IPS DF 19.7 (cell line): ENCODE measurements at regions not wholly inside any gene's neighbourhood (a gene's known extent, or its start where the extent isn't known, plus 50 kb on each side); places are given as distances from the start of the nearest gene placed in this dataset.

Experiments
- DNase-seq: peaks from one replicate; pipeline ENCODE4 v3.0.0-alpha.2; 2013; ENCODE audit warnings: low read depth, low spot score

DNA sequence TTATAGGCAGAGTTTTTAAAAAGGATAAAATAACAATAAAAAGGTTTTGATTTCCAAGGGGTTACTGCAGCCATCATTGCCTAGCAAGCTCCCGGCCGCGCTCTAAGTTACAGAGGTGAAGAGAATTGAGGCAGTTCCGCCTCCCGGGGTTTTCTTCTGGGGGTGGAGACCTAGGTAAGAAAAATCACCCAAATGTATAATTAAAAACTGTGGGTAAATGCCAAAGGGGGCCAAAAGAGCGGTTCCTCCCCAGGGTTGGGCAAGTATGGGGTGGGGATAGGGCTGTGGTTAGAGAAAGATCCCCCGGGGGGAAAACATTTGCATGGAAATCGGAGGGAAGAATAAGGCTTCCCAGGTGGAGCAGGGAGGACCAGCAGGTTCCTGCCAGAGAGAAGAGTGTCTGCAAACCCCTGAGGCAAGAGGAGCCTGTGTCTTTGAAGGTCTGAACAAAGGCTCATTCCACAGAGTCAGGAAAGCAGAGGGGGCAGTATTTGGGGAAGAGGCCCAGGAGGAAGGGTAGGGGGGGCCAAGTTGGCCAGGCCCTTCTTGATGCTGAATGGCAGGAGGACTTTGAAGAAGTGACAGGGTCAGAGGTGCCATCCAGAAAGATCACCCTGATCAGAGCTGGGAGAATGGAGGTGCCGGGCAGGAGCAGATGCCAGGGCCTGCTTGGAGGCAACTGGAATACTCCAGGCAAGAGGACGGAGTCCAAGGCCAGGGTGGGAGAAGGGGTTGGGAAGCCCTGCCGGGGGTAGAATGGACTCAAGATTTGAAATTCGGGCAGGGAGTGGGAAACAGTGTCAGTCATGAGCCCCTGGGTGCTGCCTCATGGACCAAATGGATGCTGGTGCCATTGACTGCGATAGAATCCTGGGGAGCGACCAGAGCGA, 152.9 kb upstream of the RGMA start:
- DNase-seq = peak; percentile 85

GRCh38 chr15:93239993-93240392, 151.0 kb upstream of the RGMA start:
- no peak for DNase-seq

GRCh38 chr15:93239591-93239990, 150.6 kb upstream of the RGMA start:
- no peak for DNase-seq

GRCh38 chr15:93238641-93239040, 149.6 kb upstream of the RGMA start:
- DNase-seq = no peak

GRCh38 chr15:93235926-93236780, 147.1 kb upstream of the RGMA start:
- DNase-seq = no peak

GRCh38 chr15:93235269-93235668, 146.3 kb upstream of the RGMA start:
- no peak for DNase-seq

- DNase-seq = no peak
Observed at GRCh38 chr15:93233710-93234109, 144.7 kb upstream of the RGMA start.

GRCh38 chr15:93232845-93233244, 143.8 kb upstream of the RGMA start:
- no peak for DNase-seq

GRCh38 chr15:93231994-93232393, 143.0 kb upstream of the RGMA start:
- no peak for DNase-seq

DNA sequence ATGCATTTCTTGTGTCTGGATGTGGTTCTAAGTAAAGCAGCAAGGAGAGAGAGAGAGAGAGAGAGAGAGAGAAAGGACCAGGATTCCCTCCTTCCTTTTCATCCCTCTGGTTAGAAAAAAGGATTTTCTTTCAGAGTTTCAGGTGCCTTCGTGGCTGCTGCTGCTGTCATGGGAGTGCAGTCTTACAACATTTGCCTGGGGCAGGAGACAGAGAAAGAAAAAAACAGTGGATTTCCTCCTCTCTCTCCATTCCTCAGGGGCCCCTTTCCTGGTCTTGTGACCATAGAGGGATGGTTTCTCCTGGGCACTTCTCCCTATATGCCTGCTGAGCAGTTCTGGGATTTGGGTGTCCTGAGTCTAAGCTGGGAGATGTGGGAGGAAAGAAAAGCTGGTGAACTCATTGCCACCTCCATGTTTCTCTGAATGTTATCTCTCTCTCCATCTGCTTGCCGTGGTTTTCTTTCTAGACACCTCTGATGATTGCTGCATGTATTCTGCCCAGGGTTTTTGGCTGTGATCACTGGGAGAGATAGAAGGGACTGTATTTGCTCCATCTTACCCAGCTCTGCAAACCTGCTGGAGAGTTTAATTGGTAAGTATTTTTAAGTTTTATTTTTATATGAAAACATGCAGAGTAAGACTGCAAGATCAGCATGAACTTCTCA, 142.4 kb upstream of the RGMA start:
- DNase-seq = no peak

GRCh38 chr15:93228546-93228945, 139.5 kb upstream of the RGMA start:
- DNase-seq = no peak

- DNase-seq = no peak
Observed at GRCh38 chr15:93223803-93224202, 134.8 kb upstream of the RGMA start.

DNA sequence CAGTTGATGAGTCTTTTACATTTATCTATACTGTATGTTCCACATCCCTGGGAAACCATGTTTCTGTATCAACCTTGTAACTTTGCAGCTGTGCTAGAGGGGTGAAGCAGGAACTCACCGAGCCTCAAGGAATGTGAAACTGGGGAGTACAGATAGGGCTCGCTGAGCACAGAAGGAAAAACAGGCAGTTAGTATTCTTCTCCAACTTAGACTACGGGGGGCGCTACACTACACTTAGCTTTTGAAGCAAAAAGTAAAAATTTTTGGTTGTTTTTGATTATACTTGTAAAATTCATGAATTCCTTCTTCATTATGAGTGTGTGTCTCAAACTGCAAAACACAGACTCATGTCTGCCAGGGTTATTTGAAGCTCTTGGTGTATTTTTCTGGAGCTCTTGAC, 132.7 kb upstream of the RGMA start:
- DNase-seq = no peak

DNA sequence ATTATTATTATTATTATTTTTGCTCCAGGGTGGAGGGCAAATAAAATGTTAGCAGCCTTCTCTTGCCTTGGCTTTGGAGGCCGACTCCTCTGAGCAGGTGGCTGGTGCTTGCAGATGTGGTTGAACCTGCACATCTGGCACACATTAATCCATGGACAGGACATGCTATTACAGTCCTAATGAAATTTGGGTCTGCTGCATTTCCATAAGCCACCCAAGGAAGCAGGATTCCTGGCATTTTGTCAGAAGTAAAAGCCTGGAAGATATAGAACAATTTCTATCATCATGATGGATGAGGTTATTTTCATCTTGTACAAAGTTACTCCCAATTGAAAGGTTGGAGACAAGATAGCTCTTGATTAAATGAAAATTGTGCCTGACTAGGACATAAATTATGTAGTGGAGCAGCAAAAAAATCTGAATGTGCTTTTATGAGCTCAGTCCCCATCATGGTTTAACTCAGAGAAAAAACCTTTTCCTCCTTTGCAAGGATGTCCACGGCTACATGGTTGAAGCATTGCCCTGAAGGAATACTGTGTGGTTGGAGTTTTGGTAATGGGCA, 130.9 kb upstream of the RGMA start:
- no peak for DNase-seq

- no peak for DNase-seq
Observed at GRCh38 chr15:93217343-93217742, 128.3 kb upstream of the RGMA start.

GRCh38 chr15:93214106-93214505, 125.1 kb upstream of the RGMA start:
- DNase-seq = no peak

DNA sequence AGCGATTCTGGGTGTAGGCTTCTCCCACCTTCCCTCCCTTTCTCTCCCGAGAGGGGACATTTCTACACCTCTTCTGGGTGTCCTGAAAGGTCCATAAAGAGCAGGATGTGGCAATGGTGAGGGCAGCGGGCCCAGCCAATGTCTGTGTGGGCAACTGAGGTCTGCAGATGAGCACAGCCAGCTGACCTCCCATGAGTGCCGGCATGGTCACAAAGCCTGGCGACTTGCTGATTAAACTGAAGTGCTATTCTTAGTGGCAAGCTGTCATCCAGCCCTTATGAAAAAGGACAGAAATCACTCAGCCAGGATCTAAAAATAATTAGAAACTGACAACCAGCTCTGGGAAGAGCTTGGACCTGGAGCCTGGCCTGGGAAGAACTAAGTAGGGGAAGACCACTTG, 124.3 kb upstream of the RGMA start:
- no peak for DNase-seq

- DNase-seq = no peak
Observed at GRCh38 chr15:93212578-93212977, 123.6 kb upstream of the RGMA start.

- DNase-seq = no peak
Observed at GRCh38 chr15:93210995-93211394, 122.0 kb upstream of the RGMA start.

GRCh38 chr15:93209690-93210445, 120.9 kb upstream of the RGMA start:
- no peak for DNase-seq

DNA sequence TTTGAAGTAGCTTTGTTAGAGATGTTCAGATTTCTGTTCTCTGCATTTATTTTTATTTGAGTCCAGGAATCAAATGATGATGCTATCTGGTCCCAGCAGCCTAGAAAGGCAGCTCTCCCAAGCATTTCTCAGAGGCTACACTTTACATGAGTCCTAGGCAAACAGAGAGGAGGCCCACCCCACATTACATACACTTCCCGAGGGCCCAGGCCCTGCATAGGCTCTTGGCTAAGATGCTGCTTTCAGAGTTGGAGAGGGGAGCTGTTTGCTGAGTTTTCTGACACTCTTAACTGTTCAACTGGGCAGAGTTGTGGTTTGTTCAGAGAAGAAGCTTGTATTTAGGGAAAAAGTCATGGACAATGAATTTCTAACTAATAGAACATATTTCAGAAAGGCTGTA, 117.9 kb upstream of the RGMA start:
- no peak for DNase-seq
